ENCODE measurements at regions not wholly inside any gene's neighbourhood (a gene's known extent, or its start where the extent isn't known, plus 50 kb on each side); places are given as distances from the start of the nearest gene placed in this dataset.

DNA sequence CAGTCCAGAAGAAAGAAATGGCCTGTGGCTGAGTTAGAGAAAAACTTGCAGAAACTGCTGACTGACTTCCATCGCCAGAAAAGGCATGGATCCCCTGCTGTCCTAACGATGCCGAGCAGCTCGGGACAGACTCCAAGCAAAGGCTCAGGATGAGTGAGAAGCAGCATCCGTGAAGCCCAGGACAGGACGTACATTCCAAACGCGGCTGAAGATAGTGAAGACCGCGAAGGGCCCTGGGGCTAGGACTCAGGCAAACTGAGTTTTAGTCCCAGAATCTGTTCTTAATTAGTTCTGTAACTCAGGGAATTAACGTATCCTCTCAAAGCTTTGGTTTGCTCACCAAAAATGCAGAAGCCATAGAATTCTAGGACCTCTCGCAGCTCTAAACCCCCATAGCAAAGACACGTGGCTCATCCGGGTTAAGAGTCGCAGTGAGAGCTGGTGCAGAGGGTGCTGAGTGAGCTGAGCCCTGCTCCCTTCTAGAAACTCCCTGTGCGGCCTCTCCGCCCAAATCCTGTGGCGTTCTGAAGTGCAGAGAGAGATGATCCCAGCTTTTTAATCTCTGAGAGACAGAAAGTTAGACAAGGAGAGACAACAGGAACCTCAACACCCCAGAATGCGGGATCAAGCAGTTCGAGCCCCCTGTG is 132.9 kb upstream of the THBS2 start:
- no peak for DNase-seq (ENCODE audit: unreplicated experiment)
- Mint-ChIP-seq H3K4me3 (ENCODE audit: unreplicated experiment) (no peak overlapping the region), H3K27me3 (ENCODE audit: insufficient read depth, unreplicated experiment) (no peaks in the 10 kb centered on the region), H3K9me3 (ENCODE audit: unreplicated experiment) (peaks cover 15% of the 10 kb centered on the region), H3K4me1 (ENCODE audit: insufficient read depth, unreplicated experiment) (no peaks in the 10 kb centered on the region), H3K36me3 (ENCODE audit: insufficient read depth, unreplicated experiment) (no peaks in the 10 kb centered on the region), H3K27ac (ENCODE audit: low read depth, unreplicated experiment) (no peak overlapping the region)
- ChIA-PET POLR2A (interaction anchor here (0.6 kb wide), 1 partner anchor 33 kb away, joined by 3 read pairs; no protein-coding TSS in a partner anchor), CTCF (no interaction called here)
- intact Hi-C loops (cut with micrococcal nuclease) = no loop called here
- BruUV-seq (replicated peaks) = no TSS peak
- TF ChIP-seq, protein P1, sequence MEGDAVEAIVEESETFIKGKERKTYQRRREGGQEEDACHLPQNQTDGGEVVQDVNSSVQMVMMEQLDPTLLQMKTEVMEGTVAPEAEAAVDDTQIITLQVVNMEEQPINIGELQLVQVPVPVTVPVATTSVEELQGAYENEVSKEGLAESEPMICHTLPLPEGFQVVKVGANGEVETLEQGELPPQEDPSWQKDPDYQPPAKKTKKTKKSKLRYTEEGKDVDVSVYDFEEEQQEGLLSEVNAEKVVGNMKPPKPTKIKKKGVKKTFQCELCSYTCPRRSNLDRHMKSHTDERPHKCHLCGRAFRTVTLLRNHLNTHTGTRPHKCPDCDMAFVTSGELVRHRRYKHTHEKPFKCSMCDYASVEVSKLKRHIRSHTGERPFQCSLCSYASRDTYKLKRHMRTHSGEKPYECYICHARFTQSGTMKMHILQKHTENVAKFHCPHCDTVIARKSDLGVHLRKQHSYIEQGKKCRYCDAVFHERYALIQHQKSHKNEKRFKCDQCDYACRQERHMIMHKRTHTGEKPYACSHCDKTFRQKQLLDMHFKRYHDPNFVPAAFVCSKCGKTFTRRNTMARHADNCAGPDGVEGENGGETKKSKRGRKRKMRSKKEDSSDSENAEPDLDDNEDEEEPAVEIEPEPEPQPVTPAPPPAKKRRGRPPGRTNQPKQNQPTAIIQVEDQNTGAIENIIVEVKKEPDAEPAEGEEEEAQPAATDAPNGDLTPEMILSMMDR (IDR thresholded peaks at IDR 0.05; ENCODE audit: unreplicated experiment) = no peak

DNA sequence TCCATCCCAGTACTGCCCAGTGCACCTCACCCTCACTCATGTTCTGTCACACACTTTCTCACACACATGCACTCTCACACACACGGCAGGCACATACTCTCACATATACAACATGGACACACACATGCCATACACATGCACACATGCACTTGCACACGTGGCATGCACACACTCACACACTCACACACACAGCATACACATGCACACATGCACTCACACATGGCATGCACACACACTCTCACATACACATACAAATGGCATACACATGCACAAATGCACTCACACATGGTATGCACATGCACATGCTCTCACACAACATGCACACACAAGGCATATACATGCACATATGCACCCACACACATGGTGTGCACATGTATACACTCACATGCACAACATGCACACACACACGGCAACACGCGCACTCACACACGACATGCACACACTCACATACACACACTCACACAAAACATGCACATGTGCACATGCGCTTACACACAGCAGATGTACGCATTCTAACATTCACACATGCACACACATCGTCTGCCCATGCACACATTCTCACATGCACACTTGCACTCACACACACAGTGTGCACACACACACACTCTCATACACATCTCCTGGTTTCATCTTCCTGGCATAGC is 131.7 kb upstream of the THBS2 start:
- H3K27me3 Mint-ChIP-seq (ENCODE audit: insufficient read depth, unreplicated experiment) = no peaks in the 10 kb centered on the region
- DNase-seq (ENCODE audit: unreplicated experiment) = no peak
- no TSS peak for BruUV-seq (replicated peaks)
- peaks cover 15% of the 10 kb centered on the region for H3K9me3 Mint-ChIP-seq (ENCODE audit: unreplicated experiment)
- ChIA-PET POLR2A (interaction anchor here (0.7 kb wide), 1 partner anchor 49 kb away, joined by 3 read pairs; no protein-coding TSS in a partner anchor), CTCF (no interaction called here)
- no peaks in the 10 kb centered on the region for H3K4me1 Mint-ChIP-seq (ENCODE audit: insufficient read depth, unreplicated experiment)
- H3K36me3 Mint-ChIP-seq (ENCODE audit: insufficient read depth, unreplicated experiment) = no peaks in the 10 kb centered on the region
- H3K27ac Mint-ChIP-seq (ENCODE audit: low read depth, unreplicated experiment) = no peak overlapping the region
- no peak overlapping the region for H3K4me3 Mint-ChIP-seq (ENCODE audit: unreplicated experiment)
- TF ChIP-seq, protein P1 (IDR thresholded peaks at IDR 0.05; ENCODE audit: unreplicated experiment) = no peak
- intact Hi-C loops (cut with micrococcal nuclease) = no loop called here

DNA sequence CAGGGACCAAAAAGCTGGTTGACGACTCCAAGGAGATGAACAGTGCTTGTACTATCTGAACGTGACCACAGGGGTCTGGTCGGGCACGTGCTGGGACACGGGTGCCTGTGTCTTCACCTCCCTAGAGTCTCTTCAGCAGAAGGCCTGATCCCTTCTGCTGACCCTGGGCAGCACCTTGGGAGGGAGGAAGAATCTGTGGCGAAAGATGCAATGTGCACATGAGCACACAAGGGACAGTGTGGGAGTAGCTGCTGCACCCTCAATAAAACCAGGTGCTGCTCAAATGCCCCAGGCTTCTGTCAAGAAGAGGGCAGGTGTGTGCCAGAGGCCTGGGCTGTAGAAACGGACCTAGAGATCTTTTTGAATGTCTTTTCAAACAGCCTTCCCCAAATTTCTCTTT is 130.6 kb upstream of the THBS2 start:
- no peak overlapping the region for H3K4me3 Mint-ChIP-seq (ENCODE audit: unreplicated experiment)
- CTCF ChIA-PET = no interaction called here

DNA sequence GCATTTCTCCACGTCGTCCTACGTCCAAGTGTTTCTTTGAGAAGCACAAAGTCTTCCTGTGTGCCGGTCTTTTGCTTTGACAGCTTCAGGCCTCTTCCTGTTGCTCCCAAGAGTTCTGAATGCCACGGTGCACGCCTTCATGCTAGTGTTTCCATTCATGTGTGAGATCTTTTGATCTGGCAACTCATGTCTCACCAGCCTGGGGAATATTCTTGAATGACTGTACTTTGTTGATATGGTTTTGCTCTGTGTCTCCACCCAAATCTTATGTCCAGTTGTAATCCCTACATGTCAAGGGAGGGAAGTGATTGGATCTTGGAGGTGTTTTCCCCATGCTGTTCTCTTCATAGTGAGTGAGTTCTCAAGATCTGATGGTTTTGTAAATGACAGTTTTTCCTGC is 129.6 kb upstream of the THBS2 start:
- no peaks in the 10 kb centered on the region for H3K36me3 Mint-ChIP-seq (ENCODE audit: insufficient read depth, unreplicated experiment)
- no peak overlapping the region for H3K4me3 Mint-ChIP-seq (ENCODE audit: unreplicated experiment)
- ChIA-PET POLR2A (interaction anchor here (0.6 kb wide), 1 partner anchor 145 kb away, joined by 3 read pairs; no protein-coding TSS in a partner anchor), CTCF (no interaction called here)
- TF ChIP-seq, protein P1 (IDR thresholded peaks at IDR 0.05; ENCODE audit: unreplicated experiment) = no peak
- H3K27me3 Mint-ChIP-seq (ENCODE audit: insufficient read depth, unreplicated experiment) = no peaks in the 10 kb centered on the region
- H3K4me1 Mint-ChIP-seq (ENCODE audit: insufficient read depth, unreplicated experiment) = no peaks in the 10 kb centered on the region
- no peak overlapping the region for H3K27ac Mint-ChIP-seq (ENCODE audit: low read depth, unreplicated experiment)
- intact Hi-C loops (cut with micrococcal nuclease) = no loop called here
- no TSS peak for BruUV-seq (replicated peaks)
- H3K9me3 Mint-ChIP-seq (ENCODE audit: unreplicated experiment) = peaks cover 21% of the 10 kb centered on the region
- no peak for DNase-seq (ENCODE audit: unreplicated experiment)

More for the DNA sequence above, 130.6 kb upstream of the THBS2 start:
- intact Hi-C loops (cut with micrococcal nuclease) = no loop called here
- no peaks in the 10 kb centered on the region for H3K36me3 Mint-ChIP-seq (ENCODE audit: insufficient read depth, unreplicated experiment)
- H3K27ac Mint-ChIP-seq (ENCODE audit: low read depth, unreplicated experiment) = no peak overlapping the region
- no peaks in the 10 kb centered on the region for H3K4me1 Mint-ChIP-seq (ENCODE audit: insufficient read depth, unreplicated experiment)
- H3K27me3 Mint-ChIP-seq (ENCODE audit: insufficient read depth, unreplicated experiment) = no peaks in the 10 kb centered on the region
- TF ChIP-seq, protein P1 (IDR thresholded peaks at IDR 0.05; ENCODE audit: unreplicated experiment) = no peak
- no TSS peak for BruUV-seq (replicated peaks)
- peaks cover 11% of the 10 kb centered on the region for H3K9me3 Mint-ChIP-seq (ENCODE audit: unreplicated experiment)
- DNase-seq (ENCODE audit: unreplicated experiment) = no peak
- POLR2A ChIA-PET = interaction anchor here (0.7 kb wide), 1 partner anchor 19 kb away, joined by 3 read pairs; no protein-coding TSS in a partner anchor
